NCI-H460 (cell line): ENCODE measurements at regions not wholly inside any gene's neighbourhood (a gene's known extent, or its start where the extent isn't known, plus 50 kb on each side); places are given as distances from the start of the nearest gene placed in this dataset.

ENCODE experiments used
- DNase-seq: peaks from one replicate; pipeline ENCODE4 v3.0.0-alpha.2; 2016; ENCODE audit warnings: low read depth; ENCODE audit errors: extremely low read depth

- DNase-seq, result no peak
Measured at GRCh38 chr15:47570881-47571640, 146.2 kb upstream of the SEMA6D start.

DNA sequence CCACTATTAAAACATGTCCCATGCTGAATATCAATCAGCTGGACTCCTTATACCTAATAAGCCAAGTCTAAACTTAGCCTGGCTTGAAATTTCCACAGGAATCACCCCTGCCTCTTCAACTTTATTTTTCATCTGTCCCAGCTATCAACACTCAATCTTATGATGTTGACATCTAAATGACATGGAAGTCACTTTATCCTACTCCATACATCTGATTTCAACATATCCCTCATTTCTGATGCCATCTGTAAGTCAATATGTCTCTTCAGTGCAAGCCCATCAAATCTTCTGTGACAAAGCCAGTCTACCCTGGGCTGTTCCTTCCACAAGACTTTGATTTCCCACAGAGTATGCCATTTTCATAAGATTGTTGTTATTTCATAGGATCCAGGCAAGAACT, 143.6 kb upstream of the SEMA6D start:
- no peak for DNase-seq

DNA sequence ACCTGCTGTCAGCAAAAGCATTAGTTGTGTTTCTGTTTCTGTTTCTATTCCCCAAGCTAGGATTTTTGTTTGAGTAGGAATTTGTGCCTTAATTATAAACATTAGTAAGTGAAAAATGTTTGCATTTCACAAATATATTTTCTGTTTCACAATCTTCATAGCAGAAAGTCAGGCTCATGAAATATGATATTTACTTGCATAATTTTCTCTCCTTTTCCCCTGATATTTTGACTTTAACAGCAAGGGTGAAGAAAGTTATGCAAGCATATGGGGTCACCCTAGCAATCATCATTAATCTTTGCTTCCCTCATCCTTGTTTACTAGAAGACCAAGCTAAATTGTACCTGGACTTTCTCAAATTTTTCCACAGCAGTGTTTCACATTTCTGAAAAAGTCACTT, 140.3 kb upstream of the SEMA6D start:
- no peak for DNase-seq

DNA sequence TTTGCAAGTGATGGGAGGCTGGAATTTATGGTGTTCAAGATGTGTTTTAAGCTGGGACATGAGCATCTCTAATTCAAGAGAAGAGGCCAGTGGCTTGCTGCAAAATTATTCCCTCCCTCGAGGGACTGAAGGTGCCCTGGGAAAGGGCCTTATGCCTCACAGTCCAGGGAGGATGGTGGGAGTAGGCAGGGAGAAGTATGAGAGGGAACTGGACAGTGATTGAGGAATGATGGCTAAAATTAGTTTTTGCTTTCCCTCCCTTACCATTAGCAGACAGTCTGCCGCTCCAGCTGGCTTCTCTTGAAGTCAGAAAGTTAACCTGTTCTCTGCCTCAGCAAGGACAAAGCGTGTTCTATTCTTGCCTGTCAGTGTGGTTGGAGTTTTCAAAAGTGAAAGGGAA, 139.8 kb upstream of the SEMA6D start:
- DNase-seq, result no peak

DNA sequence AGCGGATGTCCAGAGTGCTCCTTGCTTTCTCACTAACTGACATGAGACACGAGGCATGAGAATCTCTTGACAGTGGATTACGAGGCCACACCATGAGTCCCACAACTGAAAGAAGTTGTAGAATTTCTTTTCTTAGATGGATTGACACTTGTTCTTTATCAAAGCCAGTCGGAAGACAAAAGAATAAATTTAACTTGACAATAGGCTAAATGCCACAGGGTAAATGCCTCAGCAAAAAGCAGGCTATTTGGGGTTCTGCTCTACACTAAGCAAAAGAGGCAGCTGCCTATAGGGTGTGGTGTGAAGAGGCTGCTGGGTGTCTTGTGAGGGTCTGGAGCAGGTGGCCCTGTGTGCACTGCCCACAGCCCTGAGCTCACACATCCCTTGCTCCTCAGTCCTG, 135.1 kb upstream of the SEMA6D start:
- no peak for DNase-seq

GRCh38 chr15:47584316-47584715, 133.0 kb upstream of the SEMA6D start:
- no peak for DNase-seq

GRCh38 chr15:47586653-47587224, 130.6 kb upstream of the SEMA6D start:
- no peak for DNase-seq

GRCh38 chr15:47587940-47588802, 129.1 kb upstream of the SEMA6D start:
- no peak for DNase-seq

GRCh38 chr15:47588958-47589357, 128.3 kb upstream of the SEMA6D start:
- DNase-seq, result no peak

DNA sequence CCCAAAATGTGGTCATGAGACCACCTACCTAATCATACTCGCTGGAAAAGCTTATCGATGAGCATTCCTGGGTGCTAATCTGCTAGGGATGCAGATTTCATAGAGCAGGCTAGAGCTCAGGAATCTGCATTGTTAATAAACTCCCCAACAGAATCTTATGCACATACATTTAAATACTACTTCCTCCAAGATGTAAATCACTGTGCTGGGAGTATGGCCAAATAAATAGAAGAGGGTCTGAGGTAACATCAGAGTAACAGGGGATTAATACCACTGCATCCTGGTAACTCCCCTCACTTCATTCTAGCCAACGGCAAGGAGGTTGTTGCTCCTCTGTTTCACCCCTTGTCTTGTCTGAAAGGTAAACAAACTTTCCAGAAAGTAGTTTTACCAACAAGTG, 118.3 kb upstream of the SEMA6D start:
- DNase-seq, result no peak

- DNase-seq, result no peak
Measured at GRCh38 chr15:47599806-47600205, 117.5 kb upstream of the SEMA6D start.

GRCh38 chr15:47602121-47602520, 115.2 kb upstream of the SEMA6D start:
- no peak for DNase-seq

- DNase-seq, result no peak
Measured at GRCh38 chr15:47603026-47603425, 114.3 kb upstream of the SEMA6D start.

DNA sequence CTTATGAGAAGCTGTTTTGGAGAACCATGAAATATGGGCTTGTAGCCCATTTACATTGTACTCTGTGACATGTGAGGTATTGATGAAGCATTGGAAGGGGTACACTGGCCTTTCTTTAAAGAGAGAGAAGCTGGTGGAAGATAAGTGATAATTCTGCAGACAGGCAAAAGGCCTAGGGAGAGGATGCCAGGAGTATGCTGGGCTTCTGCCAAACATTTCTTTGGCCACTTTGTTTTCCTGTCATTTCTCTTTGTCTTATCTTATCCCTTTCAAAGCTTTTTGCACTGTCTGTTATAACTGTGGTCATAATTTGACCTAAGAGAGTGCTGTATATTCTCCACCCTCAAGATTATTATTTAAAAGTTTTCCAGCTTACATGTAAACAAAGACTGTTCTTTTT, 109.6 kb upstream of the SEMA6D start:
- no peak for DNase-seq

DNA sequence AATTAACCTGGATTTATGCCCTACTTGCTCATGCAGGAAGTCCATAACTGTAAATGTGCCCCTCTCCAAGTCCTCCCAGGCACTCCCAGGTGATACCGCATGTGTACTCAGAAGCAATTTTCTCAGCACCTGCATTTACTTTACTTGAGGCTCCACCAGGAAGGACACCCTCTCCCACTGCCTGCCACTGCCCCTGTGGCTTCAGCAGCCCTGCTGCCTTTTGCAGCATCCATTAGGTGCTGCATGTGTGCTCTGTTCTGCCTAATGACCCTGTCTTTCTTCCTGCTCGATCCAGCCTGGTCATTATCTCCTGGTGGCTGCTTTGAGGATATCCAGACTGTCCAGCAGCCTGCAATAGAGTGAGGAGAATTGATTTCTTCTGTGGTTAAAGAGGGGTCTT, 107.6 kb upstream of the SEMA6D start:
- no peak for DNase-seq

GRCh38 chr15:47610736-47611135, 106.6 kb upstream of the SEMA6D start:
- no peak for DNase-seq

- no peak for DNase-seq
Measured at GRCh38 chr15:47614360-47615011, 102.8 kb upstream of the SEMA6D start.

- DNase-seq, result no peak
Measured at GRCh38 chr15:47616876-47617275, 100.4 kb upstream of the SEMA6D start.

GRCh38 chr15:47618241-47618640, 99.1 kb upstream of the SEMA6D start:
- DNase-seq, result no peak

DNA sequence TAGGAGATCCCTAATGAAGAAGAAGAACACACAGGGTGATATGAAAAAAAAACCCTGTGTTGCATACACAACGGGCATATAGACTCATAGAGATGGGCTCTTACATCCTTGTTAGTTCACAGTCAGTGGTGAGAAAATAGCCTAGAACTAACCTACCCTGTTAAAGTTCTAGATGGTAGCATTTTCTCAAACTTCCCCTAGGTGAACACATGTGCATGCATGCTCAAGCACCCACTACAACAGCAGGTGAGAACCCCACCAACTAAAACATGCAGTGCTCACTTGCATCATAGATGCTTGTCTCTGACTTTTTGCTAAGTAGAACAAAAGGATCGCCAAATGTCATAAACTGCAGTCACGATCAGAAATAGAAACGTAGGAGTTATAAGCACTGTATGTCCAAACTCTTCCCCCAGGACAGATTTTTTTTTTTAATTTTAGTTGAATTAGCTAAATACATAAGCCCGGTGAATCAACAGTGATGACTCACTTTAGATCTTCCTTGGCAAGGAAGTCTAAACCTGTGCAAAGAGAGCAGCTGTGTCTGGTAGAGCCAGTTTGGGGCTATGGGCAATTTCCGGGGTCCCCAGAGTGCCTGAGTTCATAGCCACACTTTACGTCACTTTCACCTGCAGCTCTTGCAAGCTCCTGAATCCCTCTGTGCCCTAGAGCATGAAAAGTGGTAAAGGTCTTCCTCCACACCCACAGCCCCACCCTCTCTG, 96.2 kb upstream of the SEMA6D start:
- DNase-seq, result no peak

- no peak for DNase-seq
Measured at GRCh38 chr15:47622055-47622454, 95.2 kb upstream of the SEMA6D start.
